AG04450 (cell line): ENCODE measurements at regions not wholly inside any gene's neighbourhood (a gene's known extent, or its start where the extent isn't known, plus 50 kb on each side); places are given as distances from the start of the nearest gene placed in this dataset.
"Not testable (repeated sequence)": the region's sequence is repeated elsewhere in the genome, so short reads cannot be mapped to it uniquely, and the experiment has no call there.

Experiments
- CTCF ChIA-PET: fragments of 300-600, 350-600 bp; formaldehyde crosslinking; extraction: SDS; loops from one replicate; lab custom pipeline; 2022; ENCODE audit warnings: antibody characterized with exemption, inconsistent platforms; lab: Charles Lee
- POLR2A ChIA-PET: fragments of 350-600 bp; formaldehyde crosslinking; extraction: SDS; loops from one replicate; lab custom pipeline; 2021; ENCODE audit warnings: antibody characterized with exemption, inconsistent platforms; lab: Yijun Ruan, JAX
- DNase-seq: peaks from one replicate; pipeline ENCODE4 v3.0.0-alpha.2; 2011; ENCODE audit warnings: low read depth, low spot score
- H3K27ac ChIP-seq: one replicate; pipeline ENCODE4 v1.5.1; 2012; ENCODE audit warnings: low read depth, low read length, control low read depth
- H3K27me3 ChIP-seq: one replicate; pipeline ENCODE4 v1.6.0; 2012; ENCODE audit warnings: low read length; ENCODE audit not compliant: control insufficient read depth, insufficient read depth
- H3K4me3 ChIP-seq: 2 replicates; pipeline ENCODE4 v1.5.1; 2011; ENCODE audit warnings: mild to moderate bottlenecking, low read depth, low read length, control low read depth
- H3K9me3 ChIP-seq: 2 replicates; pipeline ENCODE4 v1.5.1; 2012; ENCODE audit warnings: low read length; ENCODE audit not compliant: control insufficient read depth, insufficient read depth
- TF ChIP-seq, protein P1 (sequence below): IDR thresholded peaks from 2 replicates; pipeline ENCODE4 v1.5.1; 2011; ENCODE audit warnings: low read depth, low read length, control low read depth, inconsistent platforms

DNA sequence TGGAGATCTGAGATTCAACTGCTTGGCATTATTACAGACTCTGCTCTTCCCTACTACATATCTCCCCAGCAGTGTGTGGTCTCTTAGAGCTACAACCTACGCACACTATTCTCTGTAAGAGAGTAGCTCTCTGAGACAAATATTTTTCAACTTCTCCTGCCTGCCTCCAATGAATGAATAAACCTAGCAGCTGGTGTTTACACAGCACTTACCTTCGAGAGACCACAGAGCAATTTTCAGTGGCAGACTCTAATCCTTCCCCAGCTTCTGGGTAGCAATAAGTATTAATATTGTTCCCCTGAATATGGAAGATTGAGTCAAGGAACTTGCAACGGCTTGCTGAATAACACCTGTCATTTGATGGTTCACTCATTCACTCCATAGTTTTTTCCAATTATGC is 350.9 kb upstream of the SPAG17 start:
- ChIA-PET CTCF (no interaction called here), POLR2A (no interaction called here)
- TF ChIP-seq, protein P1, sequence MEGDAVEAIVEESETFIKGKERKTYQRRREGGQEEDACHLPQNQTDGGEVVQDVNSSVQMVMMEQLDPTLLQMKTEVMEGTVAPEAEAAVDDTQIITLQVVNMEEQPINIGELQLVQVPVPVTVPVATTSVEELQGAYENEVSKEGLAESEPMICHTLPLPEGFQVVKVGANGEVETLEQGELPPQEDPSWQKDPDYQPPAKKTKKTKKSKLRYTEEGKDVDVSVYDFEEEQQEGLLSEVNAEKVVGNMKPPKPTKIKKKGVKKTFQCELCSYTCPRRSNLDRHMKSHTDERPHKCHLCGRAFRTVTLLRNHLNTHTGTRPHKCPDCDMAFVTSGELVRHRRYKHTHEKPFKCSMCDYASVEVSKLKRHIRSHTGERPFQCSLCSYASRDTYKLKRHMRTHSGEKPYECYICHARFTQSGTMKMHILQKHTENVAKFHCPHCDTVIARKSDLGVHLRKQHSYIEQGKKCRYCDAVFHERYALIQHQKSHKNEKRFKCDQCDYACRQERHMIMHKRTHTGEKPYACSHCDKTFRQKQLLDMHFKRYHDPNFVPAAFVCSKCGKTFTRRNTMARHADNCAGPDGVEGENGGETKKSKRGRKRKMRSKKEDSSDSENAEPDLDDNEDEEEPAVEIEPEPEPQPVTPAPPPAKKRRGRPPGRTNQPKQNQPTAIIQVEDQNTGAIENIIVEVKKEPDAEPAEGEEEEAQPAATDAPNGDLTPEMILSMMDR = no peak
- no peak overlapping the region for H3K4me3 ChIP-seq
- H3K9me3 ChIP-seq = no peaks in the 10 kb centered on the region
- DNase-seq = no peak
- H3K27me3 ChIP-seq = no peaks in the 10 kb centered on the region
- no peak overlapping the region for H3K27ac ChIP-seq

DNA sequence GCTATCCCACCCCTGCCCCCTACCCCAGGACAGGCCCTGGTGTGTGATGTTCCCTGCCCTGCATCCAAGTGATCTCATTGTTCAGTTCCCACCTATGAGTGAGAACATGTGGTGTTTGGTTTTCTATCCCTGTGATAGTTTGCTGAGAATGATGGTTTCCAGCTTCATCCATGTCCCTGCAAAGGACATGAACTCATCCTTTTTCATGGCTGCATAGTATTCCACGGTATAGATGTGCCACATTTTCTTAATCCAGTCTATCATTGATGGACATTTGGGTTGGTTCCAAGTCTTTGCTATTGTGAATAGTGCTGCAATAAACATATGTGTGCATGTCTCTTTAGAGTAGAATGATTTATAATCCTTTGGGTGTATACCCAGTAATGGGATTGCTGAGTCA is 326.9 kb upstream of the SPAG17 start:
- H3K4me3 ChIP-seq, H3K9me3 ChIP-seq, H3K27me3 ChIP-seq, DNase-seq, H3K27ac ChIP-seq, CTCF ChIA-PET, POLR2A ChIA-PET: not testable (repeated sequence)

DNA sequence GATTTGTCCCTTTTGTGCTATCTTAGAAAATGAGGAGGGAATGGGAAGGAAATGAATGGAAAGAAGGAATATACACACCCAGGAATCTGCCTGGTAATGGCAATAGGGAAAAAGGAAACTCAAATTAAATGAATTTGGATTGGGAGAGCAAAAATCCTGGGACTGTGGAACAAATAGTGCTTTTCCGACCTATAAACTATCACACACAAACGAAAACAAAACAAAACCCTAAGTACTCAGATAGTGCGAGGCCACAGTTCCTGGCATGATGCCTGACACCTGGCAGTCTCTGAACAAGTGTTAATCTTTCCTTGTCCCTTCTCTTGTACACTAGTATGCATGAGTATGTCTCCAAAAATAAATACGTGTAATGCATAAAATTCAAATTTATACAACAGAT is 319.8 kb upstream of the SPAG17 start:
- no peaks in the 10 kb centered on the region for H3K27me3 ChIP-seq
- no peak overlapping the region for H3K27ac ChIP-seq
- POLR2A ChIA-PET = no interaction called here
- no peak overlapping the region for H3K4me3 ChIP-seq
- no peaks in the 10 kb centered on the region for H3K9me3 ChIP-seq
- CTCF ChIA-PET = no interaction called here
- DNase-seq = no peak
- TF ChIP-seq, protein P1 = no peak

DNA sequence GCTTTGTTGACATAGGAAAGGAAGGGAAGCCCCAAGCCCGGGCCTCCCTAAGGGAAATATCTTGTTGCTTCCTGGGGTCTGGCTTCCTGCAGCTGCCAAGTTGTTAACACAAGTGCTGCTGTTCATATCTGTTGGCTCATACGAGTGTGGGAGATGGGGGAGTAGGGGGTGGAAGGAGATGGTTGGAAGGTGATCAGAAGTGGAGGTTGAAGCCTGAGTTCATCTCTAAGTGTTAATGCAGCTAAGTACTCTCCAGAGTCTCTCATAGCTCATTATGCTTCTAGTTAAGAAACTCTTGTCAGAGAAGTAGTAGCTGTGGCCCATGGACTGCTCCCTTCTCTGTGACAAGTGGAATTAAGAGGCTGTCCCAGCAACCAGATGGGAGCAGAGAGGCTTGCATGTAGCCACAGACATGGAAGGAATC is 319.2 kb upstream of the SPAG17 start:
- H3K27me3 ChIP-seq = no peaks in the 10 kb centered on the region
- H3K4me3 ChIP-seq = no peak overlapping the region
- TF ChIP-seq, protein P1 = no peak
- no peak overlapping the region for H3K27ac ChIP-seq
- H3K9me3 ChIP-seq = no peaks in the 10 kb centered on the region
- no peak for DNase-seq
- ChIA-PET CTCF (no interaction called here), POLR2A (no interaction called here)

DNA sequence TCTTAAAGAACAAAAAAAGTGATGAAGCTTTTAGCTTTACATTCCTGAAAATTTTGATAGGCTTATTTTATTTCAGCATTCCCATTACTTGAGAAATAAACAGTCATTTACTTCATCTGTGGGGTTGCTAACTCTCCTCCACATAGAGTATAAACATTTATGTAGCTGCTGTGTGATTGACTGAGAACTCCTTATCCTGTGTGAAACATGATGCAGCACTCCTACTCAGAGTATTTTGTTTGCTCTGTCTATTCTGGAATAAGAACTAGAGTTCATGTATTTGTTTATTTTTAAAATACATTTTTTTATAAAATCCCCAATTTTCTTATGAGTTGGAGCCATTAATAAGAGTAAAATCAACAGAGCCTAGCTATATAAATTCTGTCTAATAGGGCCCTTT is 318.7 kb upstream of the SPAG17 start:
- TF ChIP-seq, protein P1 = no peak
- POLR2A ChIA-PET = no interaction called here

DNA sequence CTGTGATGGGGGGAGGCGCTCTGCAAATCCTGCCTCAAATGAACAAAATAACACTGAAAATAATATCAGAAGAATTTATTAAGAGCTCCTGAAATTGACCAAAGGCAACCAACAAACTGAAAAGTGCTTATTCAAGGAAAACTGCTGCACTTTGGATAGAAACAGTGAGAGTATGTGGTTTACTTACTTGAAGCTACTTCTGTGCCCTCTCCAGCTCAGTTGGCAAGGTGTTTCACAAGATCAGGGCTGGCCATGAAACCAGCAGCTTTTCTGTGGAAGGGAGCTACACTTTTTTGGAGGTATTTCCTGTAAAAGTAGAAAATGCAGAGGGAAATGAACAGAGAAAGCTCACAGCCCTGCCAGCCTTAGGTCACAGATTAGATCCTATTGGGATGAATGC is 310.0 kb upstream of the SPAG17 start:
- Histone ChIP-seq H3K27ac (no peak overlapping the region), H3K4me3 (no peak overlapping the region), H3K9me3 (no peaks in the 10 kb centered on the region), H3K27me3 (no peaks in the 10 kb centered on the region)
- TF ChIP-seq, protein P1 = no peak
- ChIA-PET POLR2A (no interaction called here), CTCF (no interaction called here)
- no peak for DNase-seq

More for the DNA sequence above, 318.7 kb upstream of the SPAG17 start:
- Histone ChIP-seq H3K27ac (no peak overlapping the region), H3K27me3 (no peaks in the 10 kb centered on the region), H3K9me3 (no peaks in the 10 kb centered on the region), H3K4me3 (no peak overlapping the region)
- CTCF ChIA-PET = no interaction called here
- no peak for DNase-seq
